ENCODE measurements at regions not wholly inside any gene's neighbourhood (a gene's known extent, or its start where the extent isn't known, plus 50 kb on each side); places are given as distances from the start of the nearest gene placed in this dataset.
"Not testable (repeated sequence)": the region's sequence is repeated elsewhere in the genome, so short reads cannot be mapped to it uniquely, and the experiment has no call there.

- peaks cover 11% of the 10 kb centered on the region for H3K4me1 Mint-ChIP-seq
- peaks cover 2% of the 10 kb centered on the region for H3K36me3 Mint-ChIP-seq (ENCODE audit: insufficient read depth)
- H3K27me3 Mint-ChIP-seq, result no peaks in the 10 kb centered on the region
- no peak overlapping the region for H3K27ac Mint-ChIP-seq (ENCODE audit: low read depth)
- DNase-seq (ENCODE audit: low spot score in 2 of 2) (no peak), ATAC-seq (replicated peaks; ENCODE audit: extremely low read depth, poor library complexity, severe bottlenecking) (no peak)
- no peak overlapping the region for H3K4me3 Mint-ChIP-seq
- H3K9me3 Mint-ChIP-seq, result no peaks in the 10 kb centered on the region
Observed at GRCh38 chr1:199218533-199218932, 579.7 kb downstream of the PTPRC start.

GRCh38 chr1:199220031-199220430, 581.2 kb downstream of the PTPRC start:
- H3K36me3 Mint-ChIP-seq (ENCODE audit: insufficient read depth), result peaks cover 2% of the 10 kb centered on the region
- ATAC-seq (replicated peaks; ENCODE audit: extremely low read depth, poor library complexity, severe bottlenecking) (no peak), DNase-seq (ENCODE audit: low spot score in 2 of 2) (no peak)

GRCh38 chr1:199221371-199222150, 582.7 kb downstream of the PTPRC start:
- H3K4me3 Mint-ChIP-seq, result no peak overlapping the region
- H3K27me3 Mint-ChIP-seq, result no peaks in the 10 kb centered on the region
- peaks cover 19% of the 10 kb centered on the region for H3K4me1 Mint-ChIP-seq
- ATAC-seq (replicated peaks; ENCODE audit: extremely low read depth, poor library complexity, severe bottlenecking), result no peak
- DNase-seq (ENCODE audit: low spot score in 2 of 2), result no peak
- H3K9me3 Mint-ChIP-seq, result no peaks in the 10 kb centered on the region
- peaks cover 2% of the 10 kb centered on the region for H3K36me3 Mint-ChIP-seq (ENCODE audit: insufficient read depth)
- H3K27ac Mint-ChIP-seq (ENCODE audit: low read depth), result no peak overlapping the region

More at GRCh38 chr1:199220031-199220430, 581.2 kb downstream of the PTPRC start:
- H3K4me1 Mint-ChIP-seq, result peaks cover 11% of the 10 kb centered on the region
- H3K9me3 Mint-ChIP-seq, result no peaks in the 10 kb centered on the region
- H3K27ac Mint-ChIP-seq (ENCODE audit: low read depth), result no peak overlapping the region
- no peak overlapping the region for H3K4me3 Mint-ChIP-seq
- H3K27me3 Mint-ChIP-seq, result no peaks in the 10 kb centered on the region

- H3K27me3 Mint-ChIP-seq, result no peaks in the 10 kb centered on the region
- DNase-seq (ENCODE audit: low spot score in 2 of 2), result no peak
- no peak overlapping the region for H3K27ac Mint-ChIP-seq (ENCODE audit: low read depth)
- H3K4me1 Mint-ChIP-seq, result peaks cover 8% of the 10 kb centered on the region
- ATAC-seq (replicated peaks; ENCODE audit: extremely low read depth, poor library complexity, severe bottlenecking), result no peak
- no peaks in the 10 kb centered on the region for H3K36me3 Mint-ChIP-seq (ENCODE audit: insufficient read depth)
- no peak overlapping the region for H3K4me3 Mint-ChIP-seq
- no peaks in the 10 kb centered on the region for H3K9me3 Mint-ChIP-seq
Observed at GRCh38 chr1:199223936-199224335, 585.1 kb downstream of the PTPRC start.

GRCh38 chr1:199226163-199226562, 587.3 kb downstream of the PTPRC start:
- peak; percentile 95 for ATAC-seq (replicated peaks; ENCODE audit: extremely low read depth, poor library complexity, severe bottlenecking)
- H3K4me3 Mint-ChIP-seq, result no peak overlapping the region
- peak overlapping the region; percentile 6 for H3K27ac Mint-ChIP-seq (ENCODE audit: low read depth)
- no peaks in the 10 kb centered on the region for H3K27me3 Mint-ChIP-seq
- DNase-seq (ENCODE audit: low spot score in 2 of 2), result no peak
- H3K36me3 Mint-ChIP-seq (ENCODE audit: insufficient read depth), result no peaks in the 10 kb centered on the region
- peaks cover 5% of the 10 kb centered on the region for H3K9me3 Mint-ChIP-seq
- peaks cover 8% of the 10 kb centered on the region for H3K4me1 Mint-ChIP-seq

GRCh38 chr1:199242147-199242546, 603.3 kb downstream of the PTPRC start:
- Mint-ChIP-seq H3K4me3 (no peak overlapping the region), H3K27ac (ENCODE audit: low read depth) (no peak overlapping the region), H3K27me3 (no peaks in the 10 kb centered on the region), H3K36me3 (ENCODE audit: insufficient read depth) (no peaks in the 10 kb centered on the region), H3K4me1 (peaks cover 5% of the 10 kb centered on the region), H3K9me3 (no peaks in the 10 kb centered on the region)
- DNase-seq (ENCODE audit: low spot score in 2 of 2) (no peak), ATAC-seq (replicated peaks; ENCODE audit: extremely low read depth, poor library complexity, severe bottlenecking) (no peak)

- H3K36me3 Mint-ChIP-seq (ENCODE audit: insufficient read depth), result no peaks in the 10 kb centered on the region
- peaks cover 5% of the 10 kb centered on the region for H3K4me1 Mint-ChIP-seq
- no peak overlapping the region for H3K27ac Mint-ChIP-seq (ENCODE audit: low read depth)
- no peak for DNase-seq (ENCODE audit: low spot score in 2 of 2)
- no peak overlapping the region for H3K4me3 Mint-ChIP-seq
- no peaks in the 10 kb centered on the region for H3K9me3 Mint-ChIP-seq
- no peak for ATAC-seq (replicated peaks; ENCODE audit: extremely low read depth, poor library complexity, severe bottlenecking)
- no peaks in the 10 kb centered on the region for H3K27me3 Mint-ChIP-seq
Observed at GRCh38 chr1:199242601-199243000, 603.8 kb downstream of the PTPRC start.

GRCh38 chr1:199243423-199244061, 604.7 kb downstream of the PTPRC start:
- DNase-seq (ENCODE audit: low spot score in 2 of 2) (peak; percentile 51 to 55), ATAC-seq (replicated peaks; ENCODE audit: extremely low read depth, poor library complexity, severe bottlenecking) (peak; percentile 70)
- Mint-ChIP-seq H3K4me3 (no peak overlapping the region), H3K36me3 (ENCODE audit: insufficient read depth) (no peaks in the 10 kb centered on the region), H3K4me1 (peaks cover 5% of the 10 kb centered on the region), H3K27me3 (no peaks in the 10 kb centered on the region), H3K27ac (ENCODE audit: low read depth) (no peak overlapping the region), H3K9me3 (no peaks in the 10 kb centered on the region)

- H3K4me3 Mint-ChIP-seq, result no peak overlapping the region
- peaks cover 5% of the 10 kb centered on the region for H3K4me1 Mint-ChIP-seq
- no peak overlapping the region for H3K27ac Mint-ChIP-seq (ENCODE audit: low read depth)
- ATAC-seq (replicated peaks; ENCODE audit: extremely low read depth, poor library complexity, severe bottlenecking) (no peak), DNase-seq (ENCODE audit: low spot score in 2 of 2) (no peak)
- no peaks in the 10 kb centered on the region for H3K9me3 Mint-ChIP-seq
- no peaks in the 10 kb centered on the region for H3K27me3 Mint-ChIP-seq
- H3K36me3 Mint-ChIP-seq (ENCODE audit: insufficient read depth), result no peaks in the 10 kb centered on the region
Observed at GRCh38 chr1:199245946-199246345, 607.1 kb downstream of the PTPRC start.

- Mint-ChIP-seq H3K36me3 (ENCODE audit: insufficient read depth) (no peaks in the 10 kb centered on the region), H3K9me3 (no peaks in the 10 kb centered on the region), H3K27me3 (no peaks in the 10 kb centered on the region), H3K27ac (ENCODE audit: low read depth) (no peak overlapping the region), H3K4me1 (peaks cover 5% of the 10 kb centered on the region), H3K4me3 (no peak overlapping the region)
- DNase-seq (ENCODE audit: low spot score in 2 of 2) (no peak), ATAC-seq (replicated peaks; ENCODE audit: extremely low read depth, poor library complexity, severe bottlenecking) (no peak)
Observed at GRCh38 chr1:199246716-199247115, 607.9 kb downstream of the PTPRC start.

- no peaks in the 10 kb centered on the region for H3K36me3 Mint-ChIP-seq (ENCODE audit: insufficient read depth)
- H3K9me3 Mint-ChIP-seq, result no peaks in the 10 kb centered on the region
- no peaks in the 10 kb centered on the region for H3K27me3 Mint-ChIP-seq
- no peak for ATAC-seq (replicated peaks; ENCODE audit: extremely low read depth, poor library complexity, severe bottlenecking)
- no peak overlapping the region for H3K27ac Mint-ChIP-seq (ENCODE audit: low read depth)
- no peak for DNase-seq (ENCODE audit: low spot score in 2 of 2)
- no peak overlapping the region for H3K4me3 Mint-ChIP-seq
- peaks cover 3% of the 10 kb centered on the region for H3K4me1 Mint-ChIP-seq
Observed at GRCh38 chr1:199247891-199248290, 609.1 kb downstream of the PTPRC start.

- H3K27ac Mint-ChIP-seq (ENCODE audit: low read depth); H3K4me3 Mint-ChIP-seq; H3K36me3 Mint-ChIP-seq (ENCODE audit: insufficient read depth); DNase-seq (ENCODE audit: low spot score in 2 of 2); H3K4me1 Mint-ChIP-seq; H3K9me3 Mint-ChIP-seq; ATAC-seq (replicated peaks; ENCODE audit: extremely low read depth, poor library complexity, severe bottlenecking): not testable (repeated sequence)
- peaks cover 47% of the 10 kb centered on the region for H3K27me3 Mint-ChIP-seq
Observed at GRCh38 chr1:199254040-199254439, 615.2 kb downstream of the PTPRC start.

GRCh38 chr1:199261328-199261727, 622.5 kb downstream of the PTPRC start:
- H3K4me3 Mint-ChIP-seq, result no peak overlapping the region
- H3K36me3 Mint-ChIP-seq (ENCODE audit: insufficient read depth), result no peaks in the 10 kb centered on the region
- no peaks in the 10 kb centered on the region for H3K4me1 Mint-ChIP-seq
- ATAC-seq (replicated peaks; ENCODE audit: extremely low read depth, poor library complexity, severe bottlenecking) (no peak), DNase-seq (ENCODE audit: low spot score in 2 of 2) (no peak)
- H3K9me3 Mint-ChIP-seq, result no peaks in the 10 kb centered on the region
- H3K27me3 Mint-ChIP-seq, result peaks cover 34% of the 10 kb centered on the region
- H3K27ac Mint-ChIP-seq (ENCODE audit: low read depth), result no peak overlapping the region
